Stimulated activated naive CD8-positive, alpha-beta T cell treated with anti-CD3 and anti-CD28 coated beads, Interleukin-15, Interleukin-2, amounts not matched to agents 100 U/mL and 50 U/mL, for 24 hours (primary cell): ENCODE measurements at regions not wholly inside any gene's neighbourhood (a gene's known extent, or its start where the extent isn't known, plus 50 kb on each side); places are given as distances from the start of the nearest gene placed in this dataset.
"Not testable (repeated sequence)": the region's sequence is repeated elsewhere in the genome, so short reads cannot be mapped to it uniquely, and the experiment has no call there.

Experiments
- ATAC-seq: fragments of 150-1000 bp; cut with Tn5 transposase; one replicate; pipeline ENCODE4 v1.10.0; 2021
- DNase-seq: peaks from one replicate; pipeline ENCODE4 v3.0.0; 2021

- ATAC-seq = no peak
Measured at GRCh38 chr5:162624110-162624509, 556.5 kb downstream of the GABRG2 start.

GRCh38 chr5:162637481-162637880 lies 569.9 kb downstream of the GABRG2 start:
- no peak for DNase-seq
- ATAC-seq = no peak

More at GRCh38 chr5:162624110-162624509, 556.5 kb downstream of the GABRG2 start:
- DNase-seq = no peak

- ATAC-seq (no peak), DNase-seq (no peak)
Measured at GRCh38 chr5:162638849-162639248, 571.3 kb downstream of the GABRG2 start.

DNA sequence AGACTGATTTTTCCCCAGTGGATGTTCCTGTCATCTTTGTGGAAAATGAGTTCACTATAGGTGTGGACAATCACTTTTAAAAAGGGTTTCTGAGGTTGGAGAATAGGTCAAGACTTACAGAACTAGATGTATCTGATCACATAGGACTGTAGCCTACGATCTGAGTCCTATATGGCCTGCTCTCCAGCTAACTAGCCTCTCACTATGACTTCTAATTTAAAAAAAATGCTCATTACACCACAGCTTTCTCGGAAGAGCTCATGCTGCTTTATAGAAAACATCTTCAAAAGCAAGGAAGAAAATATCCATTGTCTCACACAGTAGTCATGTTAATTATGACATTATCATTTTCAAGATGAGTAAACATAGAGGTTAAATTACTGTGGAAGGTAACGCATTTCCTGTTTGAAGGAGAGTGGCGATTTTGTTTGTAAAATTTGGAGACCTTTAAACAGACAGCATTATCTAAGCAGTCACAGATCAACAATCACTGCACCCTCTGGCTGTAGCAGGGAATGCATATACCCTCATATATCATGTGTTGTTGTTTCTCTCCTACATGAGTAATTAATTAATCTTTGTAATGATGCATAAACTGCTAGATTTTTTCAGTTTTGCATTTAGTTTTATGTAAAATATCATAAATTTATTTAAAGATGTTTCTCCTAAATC lies 573.7 kb downstream of the GABRG2 start:
- ATAC-seq (no peak), DNase-seq (no peak)

DNA sequence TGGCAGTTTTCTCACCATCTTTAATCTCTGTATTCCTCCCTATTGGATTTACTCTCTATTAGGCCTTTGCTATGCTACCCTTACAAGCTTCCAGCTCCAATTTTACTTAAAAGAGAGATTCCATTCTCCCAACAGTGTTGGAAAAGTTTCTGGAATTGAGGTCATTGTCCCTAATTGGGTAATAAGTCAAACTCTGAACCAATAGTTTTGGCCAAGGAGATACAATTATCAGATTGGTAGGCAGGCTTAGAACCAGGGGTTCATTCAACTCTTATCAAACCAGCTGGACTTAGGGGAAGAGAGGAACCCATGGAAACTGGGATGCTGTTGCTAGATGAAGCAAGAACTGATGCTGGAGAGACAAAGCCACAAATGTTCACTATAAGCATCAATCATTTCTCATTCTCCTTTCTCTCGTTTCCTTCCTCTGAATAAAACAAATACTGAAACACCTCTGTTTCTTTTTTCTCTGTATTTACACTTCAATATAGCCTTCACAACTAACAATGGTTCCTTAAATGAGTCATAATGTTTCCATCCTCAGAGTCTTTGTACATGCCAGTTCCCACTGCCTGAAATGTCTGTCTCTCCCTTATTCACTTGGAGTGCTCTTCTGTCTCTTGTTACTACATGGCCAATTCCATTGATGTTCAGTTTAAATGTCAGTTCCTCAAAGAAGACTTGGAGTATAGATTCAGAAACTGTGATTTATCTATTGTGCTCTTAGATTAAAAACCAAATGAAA lies 587.3 kb downstream of the GABRG2 start:
- ATAC-seq = no peak
- DNase-seq = no peak

DNA sequence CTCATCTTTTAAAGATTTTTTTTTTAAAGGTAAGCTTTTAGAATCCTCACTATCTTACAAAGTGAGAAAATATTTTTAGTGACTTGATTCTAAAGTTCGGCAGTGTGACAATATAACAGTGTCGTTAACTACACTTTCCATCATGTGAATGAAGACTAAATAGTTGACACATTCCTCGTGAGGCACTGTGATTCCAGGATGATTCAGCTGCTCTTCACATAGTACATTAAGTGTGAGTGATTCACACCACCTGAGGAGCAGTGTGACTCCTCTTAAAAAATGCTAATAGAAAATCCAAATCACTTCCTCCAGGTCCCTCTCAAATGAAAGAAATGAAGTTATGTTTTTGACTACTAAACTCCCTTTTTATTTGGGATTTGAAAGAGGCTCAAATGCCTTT lies 589.5 kb downstream of the GABRG2 start:
- no peak for ATAC-seq
- DNase-seq = no peak

- no peak for DNase-seq
- no peak for ATAC-seq
Measured at GRCh38 chr5:162664846-162665245, 597.3 kb downstream of the GABRG2 start.

DNA sequence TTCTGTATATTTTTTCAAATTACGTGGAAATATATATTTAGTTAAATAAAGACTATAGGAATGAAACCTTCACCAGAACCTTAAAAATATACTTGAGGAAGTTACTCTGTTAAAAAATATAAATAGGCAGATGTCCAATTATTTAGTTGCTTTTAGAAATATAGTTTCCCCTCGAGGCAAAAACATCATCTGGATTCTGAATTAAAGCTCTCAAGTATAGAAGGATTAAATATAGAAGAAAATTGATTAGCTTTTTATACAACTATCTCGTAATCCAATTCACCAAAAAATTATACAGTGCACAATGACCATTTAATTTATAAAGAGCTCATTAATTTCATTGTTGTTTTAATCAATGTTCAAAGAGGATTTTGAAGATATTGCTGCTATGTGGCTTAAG lies 601.4 kb downstream of the GABRG2 start:
- DNase-seq (no peak), ATAC-seq (no peak)

DNA sequence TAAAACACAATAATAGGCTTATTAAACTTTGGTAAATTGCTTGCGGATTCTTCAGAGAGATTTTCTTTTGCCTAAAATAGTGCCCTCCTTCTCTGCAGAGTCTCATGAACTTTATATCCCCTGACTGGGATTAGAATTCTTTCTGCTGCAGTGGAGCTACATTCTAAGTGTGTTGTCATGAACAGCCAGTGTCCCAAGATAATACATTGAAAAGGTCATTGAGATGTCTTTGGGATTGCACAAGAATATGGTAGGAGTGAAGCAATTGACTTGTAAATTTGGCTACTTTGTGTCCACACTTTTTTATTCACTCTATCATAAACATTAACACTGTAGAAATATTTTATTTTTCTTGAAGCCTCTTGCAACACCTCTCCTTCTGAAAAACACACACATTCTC lies 604.5 kb downstream of the GABRG2 start:
- DNase-seq = no peak
- ATAC-seq = no peak

DNA sequence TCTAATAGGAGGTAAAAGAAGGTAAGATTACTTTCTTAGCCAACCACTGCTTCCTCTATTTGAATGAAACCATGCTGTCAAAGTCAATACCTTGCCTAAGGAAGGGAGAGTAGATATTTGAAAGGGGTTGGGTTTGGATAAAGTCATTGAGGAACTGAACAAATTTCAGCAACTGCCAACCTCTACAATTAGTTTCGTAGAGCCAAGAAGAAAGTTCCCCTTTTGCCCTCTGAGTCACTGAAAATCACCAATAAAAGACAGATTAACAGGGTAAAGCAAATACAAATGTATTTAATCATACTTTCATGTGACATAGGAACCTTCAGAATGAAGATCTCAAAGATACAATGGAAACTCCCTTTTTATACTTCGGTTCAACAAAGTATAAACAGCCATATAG lies 615.7 kb downstream of the GABRG2 start:
- DNase-seq = no peak
- no peak for ATAC-seq

GRCh38 chr5:162684145-162684544 lies 616.6 kb downstream of the GABRG2 start:
- no peak for DNase-seq
- ATAC-seq = no peak

DNA sequence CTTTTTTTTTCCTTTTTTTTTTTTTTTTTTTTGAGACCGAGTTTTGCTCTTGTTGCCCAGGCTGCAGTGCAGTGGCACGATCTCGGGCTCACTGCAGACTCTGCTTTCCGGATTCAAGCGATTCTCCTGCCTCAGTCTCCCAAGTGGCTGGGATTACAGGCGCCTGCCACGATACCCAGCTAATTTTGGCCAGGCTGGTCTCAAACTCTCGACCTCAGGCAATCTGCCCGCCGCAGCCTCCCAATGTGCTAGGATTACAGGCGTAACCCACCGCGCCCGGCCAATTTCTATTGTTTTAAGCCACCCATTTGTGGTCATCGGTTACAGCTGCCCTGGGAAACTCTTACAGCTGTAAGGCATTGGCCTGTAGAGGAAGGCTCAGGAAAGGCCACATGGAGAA lies 617.7 kb downstream of the GABRG2 start:
- ATAC-seq (no peak), DNase-seq (no peak)

- ATAC-seq, DNase-seq: not testable (repeated sequence)
Measured at GRCh38 chr5:162696272-162696671, 628.7 kb downstream of the GABRG2 start.

DNA sequence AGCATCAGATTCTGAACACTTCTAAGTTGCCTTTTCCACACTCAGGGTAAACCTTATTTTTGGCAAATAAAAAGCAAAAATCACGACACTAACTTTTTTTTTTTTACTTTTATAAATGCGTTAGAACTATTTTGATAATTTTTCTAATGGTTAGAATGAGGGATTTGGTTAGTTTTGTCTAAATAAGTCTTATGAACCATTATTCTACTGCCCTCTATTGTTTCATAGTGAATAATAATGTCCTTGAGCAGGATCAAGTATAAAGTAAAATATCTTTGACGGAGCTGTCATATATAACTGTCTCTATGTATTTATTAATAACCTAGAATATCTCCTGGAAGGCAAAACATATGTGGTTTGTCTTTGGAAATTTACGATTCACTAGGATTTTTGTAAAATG lies 631.8 kb downstream of the GABRG2 start:
- ATAC-seq (no peak), DNase-seq (no peak)

GRCh38 chr5:162703914-162704313 lies 636.3 kb downstream of the GABRG2 start:
- ATAC-seq = no peak
- DNase-seq = no peak

DNA sequence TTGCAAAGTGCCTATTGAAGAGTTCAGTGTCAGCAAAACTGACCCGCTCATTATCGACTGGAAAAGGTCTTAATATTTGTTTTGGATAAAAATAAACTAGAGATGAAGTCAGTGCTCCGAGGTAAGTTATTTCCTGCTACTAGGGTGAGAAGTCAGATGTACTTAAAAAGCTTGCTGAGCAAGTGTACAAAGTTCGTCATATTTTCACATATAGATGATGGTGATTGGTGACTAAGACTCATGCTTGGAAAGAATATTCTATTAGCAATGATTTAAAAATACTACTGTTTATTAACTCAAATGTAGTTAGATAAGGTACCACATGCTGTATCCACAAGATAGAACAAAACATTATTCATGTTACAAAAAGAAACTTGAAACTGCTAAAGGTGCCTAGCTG lies 643.7 kb downstream of the GABRG2 start:
- DNase-seq (no peak), ATAC-seq (no peak)

- ATAC-seq = no peak
Measured at GRCh38 chr5:162719720-162720119, 652.1 kb downstream of the GABRG2 start.

GRCh38 chr5:162721125-162721524 lies 653.6 kb downstream of the GABRG2 start:
- DNase-seq (no peak), ATAC-seq (no peak)

More at GRCh38 chr5:162719720-162720119, 652.1 kb downstream of the GABRG2 start:
- no peak for DNase-seq

DNA sequence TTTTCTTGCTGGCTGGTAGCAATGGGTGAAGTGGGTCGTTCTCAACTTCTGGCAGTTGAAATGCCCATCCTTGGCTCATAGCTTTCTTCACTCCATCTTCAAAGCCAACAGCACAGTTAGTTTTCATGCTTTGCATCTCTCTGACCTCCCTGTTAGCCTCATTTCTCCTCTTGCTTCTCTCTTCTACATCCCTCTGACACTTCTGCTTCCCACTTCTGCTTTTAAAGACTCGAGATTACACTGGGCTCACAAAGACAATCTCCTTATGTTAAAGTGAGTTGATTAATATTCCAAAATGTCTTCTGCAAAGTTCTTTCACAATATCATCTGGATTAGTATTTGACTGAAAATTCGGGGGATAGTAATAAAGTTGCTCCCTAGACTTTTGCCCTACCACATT lies 684.8 kb upstream of the CCNG1 start:
- ATAC-seq (no peak), DNase-seq (no peak)

DNA sequence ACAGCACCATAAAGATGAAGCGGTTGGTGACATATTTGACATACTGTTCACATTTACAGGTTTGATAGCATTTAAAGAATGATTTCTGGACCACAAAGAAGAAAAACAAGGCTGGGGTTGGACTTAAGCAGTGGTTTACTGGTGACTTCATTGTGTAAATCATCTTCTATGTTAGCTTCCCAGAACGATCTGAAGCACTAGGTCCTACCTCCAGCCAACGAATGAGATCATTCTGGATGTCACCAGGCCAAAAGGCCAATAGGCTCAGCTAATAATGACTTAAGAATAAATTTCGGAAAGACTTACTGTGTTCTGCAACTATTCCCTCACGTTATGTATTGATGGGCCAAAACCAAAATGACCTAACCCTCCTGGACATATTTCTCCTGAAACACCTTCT lies 675.3 kb upstream of the CCNG1 start:
- ATAC-seq = no peak
- no peak for DNase-seq

GRCh38 chr5:162769019-162769418 lies 668.4 kb upstream of the CCNG1 start:
- no peak for ATAC-seq
- no peak for DNase-seq

DNA sequence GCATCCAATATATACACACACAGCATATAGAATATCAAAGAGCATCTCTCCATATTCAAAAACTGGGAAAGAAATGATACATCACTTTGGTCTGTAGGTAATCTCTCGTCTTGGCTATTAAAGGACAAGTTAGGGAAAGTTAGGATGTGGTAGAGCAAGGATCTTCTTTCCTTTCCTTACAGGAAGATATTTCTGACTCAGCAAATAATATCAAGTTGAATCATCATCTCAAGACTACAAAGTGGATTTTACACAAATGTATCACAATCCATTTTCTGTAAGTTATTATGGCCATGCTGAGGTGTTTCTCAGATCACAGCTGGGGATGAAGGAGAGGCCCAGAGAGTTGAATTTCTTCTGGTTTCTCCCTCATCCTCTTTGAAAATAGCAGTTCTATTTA lies 651.7 kb upstream of the CCNG1 start:
- no peak for ATAC-seq
- DNase-seq = no peak

DNA sequence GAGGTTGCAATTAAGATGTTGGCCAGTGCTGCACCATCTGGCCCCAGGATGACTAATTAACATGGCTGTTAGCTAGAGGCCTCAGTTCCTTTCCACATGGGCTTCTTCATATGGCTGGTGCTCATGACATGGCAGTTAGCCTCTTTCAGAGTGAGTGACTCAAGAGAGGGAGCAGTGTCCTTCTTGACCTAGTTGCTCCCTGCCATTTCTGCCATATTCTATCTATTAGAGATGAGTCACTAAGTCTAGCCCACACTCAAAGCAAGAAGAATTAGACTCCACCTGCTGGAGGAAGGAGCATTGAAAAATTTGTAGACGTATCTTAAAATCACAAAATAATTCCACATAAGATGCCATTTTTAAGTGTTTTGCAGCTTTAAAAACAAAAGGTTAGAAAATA lies 651.2 kb upstream of the CCNG1 start:
- ATAC-seq = no peak
- DNase-seq = no peak

GRCh38 chr5:162796507-162796906 lies 640.9 kb upstream of the CCNG1 start:
- ATAC-seq (no peak), DNase-seq (no peak)
